ENCODE measurements at regions not wholly inside any gene's neighbourhood (a gene's known extent, or its start where the extent isn't known, plus 50 kb on each side); places are given as distances from the start of the nearest gene placed in this dataset.

DNA sequence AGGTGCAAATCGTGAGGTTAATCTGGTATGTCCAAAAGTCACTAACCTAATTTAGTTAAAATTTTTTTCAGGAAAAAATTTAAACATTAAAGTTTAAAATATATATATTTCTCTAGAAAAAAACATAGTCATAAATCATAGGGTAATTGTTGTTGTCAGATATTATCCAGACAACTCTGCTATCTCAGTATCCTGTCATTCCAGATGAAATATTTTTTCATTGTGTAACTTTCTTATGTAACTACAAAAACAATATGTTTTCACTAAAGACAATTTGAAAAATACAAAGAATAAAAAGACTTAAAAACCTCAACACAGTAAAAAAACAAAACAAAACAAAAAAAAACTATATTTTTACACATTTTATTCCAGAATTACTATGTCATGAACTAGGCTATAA is 57.6 kb downstream of the TENT5A start:
- no peak for DNase-seq (ENCODE audit: low spot score)

DNA sequence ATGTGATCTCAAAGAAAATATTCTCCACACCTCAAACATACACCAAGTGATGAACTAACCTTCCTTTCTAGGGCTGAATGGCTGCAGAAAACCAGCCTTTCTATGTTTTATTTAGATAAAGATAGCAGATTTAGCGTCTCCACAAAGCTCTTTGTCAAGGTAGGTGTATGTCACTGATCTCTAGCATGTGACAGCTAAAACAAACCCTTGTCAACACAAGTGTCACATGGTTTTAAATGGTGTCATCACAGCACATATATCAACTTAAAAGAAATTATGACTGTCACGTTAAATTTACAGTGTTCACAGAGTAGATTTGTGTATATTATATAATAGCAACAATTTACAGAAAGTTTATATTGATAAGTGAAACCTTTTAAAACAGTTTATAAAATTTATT is 58.3 kb downstream of the TENT5A start:
- no peak for DNase-seq (ENCODE audit: low spot score)

DNA sequence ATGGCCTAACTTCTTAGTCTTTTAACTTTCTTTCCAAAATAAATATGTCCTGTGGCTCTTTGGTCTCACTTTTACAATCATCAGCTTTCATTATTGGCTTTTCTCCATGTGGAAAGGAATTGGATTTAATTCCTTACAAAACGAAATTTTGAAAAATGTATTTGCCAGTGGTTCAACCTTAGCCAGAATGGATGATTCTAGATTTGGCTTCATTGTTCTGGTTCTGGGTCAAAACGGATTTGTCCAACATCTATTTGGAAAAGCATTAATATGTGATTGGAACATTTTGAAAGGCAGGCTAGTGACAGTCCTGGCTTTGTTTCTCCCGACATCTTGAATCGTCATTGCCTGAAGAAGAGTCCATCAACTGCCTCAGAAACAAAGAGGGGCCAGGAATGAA is 59.2 kb downstream of the TENT5A start:
- no peak for DNase-seq (ENCODE audit: low spot score)

DNA sequence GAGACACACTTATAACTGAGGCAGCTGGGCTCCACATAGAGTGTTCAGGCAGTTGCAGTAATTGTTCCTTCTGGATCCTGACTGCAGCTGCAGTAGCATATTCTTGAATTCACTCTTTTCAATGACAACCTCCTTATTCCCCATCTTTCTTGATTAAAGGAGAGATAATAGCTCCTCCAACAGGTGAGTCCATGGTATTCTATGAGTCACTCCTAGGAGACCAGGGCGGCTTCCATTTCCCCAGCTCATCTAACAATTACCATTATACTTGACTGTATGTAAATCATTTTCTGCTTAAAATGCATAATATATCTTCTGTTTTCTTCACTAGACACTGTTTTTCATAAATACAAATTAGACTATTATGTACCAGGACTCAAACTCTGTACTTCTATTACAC is 62.4 kb downstream of the TENT5A start:
- no peak for DNase-seq (ENCODE audit: low spot score)

DNA sequence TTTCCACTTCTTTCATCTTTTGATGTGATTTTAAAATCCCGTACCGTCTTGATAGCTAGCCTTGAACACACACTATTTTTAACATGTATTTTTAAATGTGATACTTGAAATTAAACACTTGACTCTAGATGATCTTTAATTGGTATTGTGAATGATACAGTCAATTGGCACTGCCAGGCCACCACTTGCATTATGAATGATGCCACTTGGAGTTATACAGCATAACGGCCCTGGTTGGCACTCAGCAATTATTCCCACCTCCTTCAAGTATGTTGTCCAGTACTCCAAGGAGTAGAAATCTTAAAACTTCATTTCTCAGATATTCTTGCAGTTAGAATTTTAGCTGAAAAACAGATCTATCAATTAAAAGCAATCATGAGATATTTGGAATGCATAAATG is 62.9 kb downstream of the TENT5A start:
- no peak for DNase-seq (ENCODE audit: low spot score)

DNA sequence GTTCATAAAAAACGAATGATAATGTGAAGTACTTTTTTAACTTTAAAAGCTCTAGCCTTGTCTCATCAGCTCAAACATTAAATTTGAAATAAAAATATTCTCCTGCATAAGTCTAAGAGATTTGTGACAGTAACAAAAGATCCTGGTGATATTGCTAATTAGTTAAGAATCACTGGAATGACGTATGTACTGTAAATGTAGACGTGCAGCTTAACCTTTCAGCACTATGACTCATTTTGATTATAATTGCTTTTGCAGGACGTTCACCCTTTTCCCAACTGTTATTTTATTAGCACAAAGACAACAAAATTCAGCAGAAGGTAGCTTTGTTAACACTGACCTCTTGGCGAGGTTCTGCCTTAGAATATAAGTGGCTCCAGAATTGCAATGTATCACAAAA is 68.6 kb downstream of the TENT5A start:
- DNase-seq (ENCODE audit: low spot score): no peak

DNA sequence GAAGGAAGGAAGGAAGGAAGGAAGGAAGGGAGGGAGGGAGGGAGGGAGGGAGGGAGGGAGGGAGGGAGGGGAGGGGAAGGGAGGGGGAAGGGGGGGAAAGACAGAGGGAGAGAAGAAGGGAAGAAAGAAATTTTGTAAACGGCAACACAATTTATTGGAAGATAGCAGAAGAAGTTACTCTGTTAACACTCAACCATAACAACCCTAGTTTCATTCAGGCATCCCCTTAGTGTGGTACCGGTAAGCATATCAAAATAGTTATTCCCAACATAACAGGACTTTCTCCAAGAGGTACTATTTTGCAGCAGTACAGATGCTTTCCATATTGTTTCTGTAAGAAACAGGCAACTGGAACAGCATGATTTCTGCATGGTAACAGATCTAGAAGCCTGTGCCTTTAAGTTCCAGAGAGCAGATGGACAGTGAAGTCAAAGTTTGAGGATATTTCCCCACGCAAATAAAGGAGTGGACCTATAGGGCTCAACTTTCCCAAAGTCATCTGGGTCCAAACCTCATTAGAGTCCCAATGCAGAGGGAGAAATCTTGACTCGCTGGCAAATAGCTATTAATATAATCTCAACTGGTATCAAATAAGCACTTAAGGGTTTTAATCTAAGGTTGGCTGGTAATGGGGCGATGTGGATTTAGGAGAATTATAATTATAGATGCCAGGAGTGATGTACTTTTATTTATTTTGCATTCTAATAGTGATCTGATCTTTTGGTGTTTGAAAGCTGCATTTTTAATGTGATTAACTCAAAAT is 69.4 kb downstream of the TENT5A start:
- DNase-seq (ENCODE audit: low spot score): no peak

DNA sequence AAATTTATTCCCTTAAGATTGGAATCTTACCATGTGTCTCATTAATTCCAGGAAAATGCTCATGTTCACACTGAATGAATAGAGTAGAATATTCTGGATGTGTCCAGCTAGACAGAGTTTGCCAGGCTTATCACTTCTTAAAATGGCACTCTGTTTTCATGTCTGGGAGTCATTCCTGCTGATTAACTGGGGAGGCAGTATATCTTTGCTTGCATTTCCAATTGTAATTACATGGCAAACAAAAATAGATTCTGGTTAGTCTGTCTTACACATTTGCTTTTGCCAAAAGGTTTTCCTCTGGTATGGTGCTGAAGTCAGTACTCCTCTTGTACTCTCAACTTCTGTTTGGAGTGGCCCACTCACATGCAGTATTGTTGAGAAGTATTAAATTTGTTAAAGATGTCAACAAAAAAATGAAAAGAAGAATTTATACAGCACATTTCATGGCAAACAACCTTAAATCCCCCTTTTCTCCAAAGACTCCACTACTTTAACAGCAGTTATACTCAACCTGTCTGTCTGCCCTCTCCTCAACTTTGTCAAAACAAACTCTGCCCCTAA is 70.2 kb downstream of the TENT5A start:
- DNase-seq (ENCODE audit: low spot score): no peak

DNA sequence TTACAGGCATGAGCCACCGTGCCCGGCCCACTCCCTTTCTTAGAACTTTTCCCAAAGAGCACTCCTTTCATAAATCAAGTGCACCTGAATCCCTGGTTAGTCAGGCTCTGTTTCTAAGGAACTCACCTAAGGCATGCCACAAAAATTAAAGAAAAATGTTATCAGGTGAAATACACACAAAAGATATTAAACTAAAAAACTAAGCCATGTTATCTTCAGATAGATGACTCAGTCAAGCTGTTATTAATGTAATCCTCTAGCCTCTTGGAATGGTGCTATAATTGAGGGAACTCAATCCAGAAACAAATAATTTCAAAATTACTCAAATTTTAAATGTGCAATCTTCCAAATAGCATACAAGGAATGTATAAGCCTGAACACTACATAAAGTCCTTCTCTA is 83.0 kb downstream of the TENT5A start:
- DNase-seq (ENCODE audit: low spot score): no peak

DNA sequence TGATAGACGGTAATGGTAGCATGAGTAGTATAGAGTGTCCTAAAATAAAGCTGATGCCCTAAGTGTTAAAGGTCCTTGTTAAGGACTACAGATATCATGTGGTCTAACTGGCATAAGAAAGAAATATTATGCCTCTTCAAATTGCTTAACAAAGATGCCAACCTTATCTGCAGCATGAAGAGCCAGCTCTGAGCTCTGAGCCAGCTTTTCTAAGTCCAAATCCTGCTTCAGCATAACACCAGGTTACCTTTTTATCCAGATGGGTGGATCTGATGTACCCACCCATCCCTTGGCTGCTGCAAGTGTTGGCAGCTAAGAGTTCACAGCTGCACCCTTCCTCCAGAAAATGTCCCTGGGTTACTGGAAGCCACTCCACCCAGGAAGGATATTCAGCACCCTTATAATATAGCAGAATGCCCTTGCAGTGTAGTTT is 83.8 kb downstream of the TENT5A start:
- DNase-seq (ENCODE audit: low spot score): no peak

DNA sequence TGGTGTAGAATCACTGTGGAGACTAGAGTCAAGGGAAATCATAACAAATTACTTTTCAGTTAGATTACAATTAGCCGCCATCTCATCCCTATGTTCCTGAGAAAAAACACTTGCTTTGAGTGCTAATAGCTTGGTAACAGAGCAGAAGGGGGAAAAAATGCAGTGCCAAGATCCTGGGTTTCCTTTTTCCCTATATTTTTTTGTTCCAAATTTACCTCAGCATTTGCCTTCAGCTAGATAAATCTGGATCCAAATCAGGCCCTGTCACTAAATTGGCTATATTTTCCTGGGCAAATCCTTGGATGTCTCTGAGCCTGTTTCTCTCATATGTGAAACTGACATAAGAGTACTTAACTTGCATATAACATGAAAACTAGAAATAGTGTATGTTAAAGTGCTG is 86.0 kb downstream of the TENT5A start:
- no peak for DNase-seq (ENCODE audit: low spot score)

DNA sequence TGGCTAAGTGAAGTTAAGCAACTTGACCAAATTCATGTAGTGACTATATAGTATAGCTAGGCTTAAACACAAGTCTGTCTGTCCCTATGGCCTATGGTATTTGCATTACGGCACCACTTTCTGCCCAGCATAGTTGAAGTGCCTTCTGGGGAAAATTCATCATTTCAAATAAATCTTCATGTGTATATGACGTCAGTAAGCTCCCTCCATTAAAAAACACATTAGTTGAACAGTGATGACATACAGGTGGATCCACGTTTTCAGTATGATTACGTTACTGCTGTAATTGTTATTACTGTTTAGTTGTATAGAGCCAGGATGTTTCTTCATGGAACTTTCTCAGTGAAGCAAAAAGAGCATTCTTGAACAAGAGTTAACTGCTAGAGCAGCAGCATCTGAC is 96.2 kb downstream of the TENT5A start:
- no peak for DNase-seq (ENCODE audit: low spot score)

DNA sequence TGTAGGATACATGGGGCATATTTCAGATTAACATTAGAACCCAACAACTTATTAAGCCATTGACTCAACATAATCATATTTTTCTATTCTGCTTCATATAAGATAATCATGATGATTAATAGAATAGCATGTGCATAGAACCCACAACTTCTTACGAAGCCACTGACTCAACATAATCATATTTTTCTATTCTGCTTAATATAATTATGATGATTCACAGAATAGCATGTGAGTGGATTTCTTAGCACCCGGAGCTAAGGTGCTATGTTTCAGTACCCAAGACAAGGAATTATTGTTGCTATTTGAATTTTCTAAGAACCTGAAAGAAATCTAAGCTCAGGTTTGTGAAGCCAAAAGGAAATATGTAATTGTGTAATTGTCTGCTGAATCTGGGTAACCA is 96.8 kb downstream of the TENT5A start:
- no peak for DNase-seq (ENCODE audit: low spot score)

DNA sequence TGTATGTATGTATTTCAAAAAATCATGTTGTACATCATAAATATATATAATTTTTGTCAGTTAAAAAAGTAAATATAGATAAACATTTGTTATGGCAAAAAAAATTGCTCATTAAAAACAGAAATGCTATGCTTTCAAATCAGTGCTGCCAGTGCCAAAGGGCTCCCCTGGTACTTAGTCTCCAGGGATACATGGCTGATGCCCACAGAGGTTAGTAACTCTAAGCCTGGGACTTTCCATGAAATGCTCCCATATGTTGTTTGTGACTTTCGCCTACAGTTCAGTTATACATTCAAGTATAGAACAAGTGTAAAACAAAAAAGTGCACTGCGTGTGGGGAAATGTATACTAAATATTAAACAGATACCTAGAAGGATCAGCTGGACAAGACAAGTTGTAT is 104.0 kb downstream of the TENT5A start:
- no peak for DNase-seq (ENCODE audit: low spot score)

DNA sequence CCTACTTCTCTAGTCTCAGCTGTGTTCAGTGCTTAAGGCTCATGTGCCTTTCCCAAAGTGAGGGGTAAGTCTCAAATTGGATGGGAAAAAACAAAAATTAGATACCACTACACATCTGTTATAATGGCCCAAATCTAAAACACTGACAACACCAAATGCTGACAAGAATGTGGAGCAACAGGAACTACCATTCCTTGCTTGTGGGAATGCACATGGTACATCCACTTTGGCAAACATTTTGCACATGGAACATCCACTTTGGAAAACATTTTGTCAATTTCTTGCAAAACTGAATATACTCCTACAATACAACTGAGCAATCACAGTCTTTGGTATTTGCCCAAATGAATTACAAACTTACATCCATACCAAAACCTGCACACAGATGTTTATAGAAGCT is 109.3 kb downstream of the TENT5A start:
- DNase-seq (ENCODE audit: low spot score): no peak

DNA sequence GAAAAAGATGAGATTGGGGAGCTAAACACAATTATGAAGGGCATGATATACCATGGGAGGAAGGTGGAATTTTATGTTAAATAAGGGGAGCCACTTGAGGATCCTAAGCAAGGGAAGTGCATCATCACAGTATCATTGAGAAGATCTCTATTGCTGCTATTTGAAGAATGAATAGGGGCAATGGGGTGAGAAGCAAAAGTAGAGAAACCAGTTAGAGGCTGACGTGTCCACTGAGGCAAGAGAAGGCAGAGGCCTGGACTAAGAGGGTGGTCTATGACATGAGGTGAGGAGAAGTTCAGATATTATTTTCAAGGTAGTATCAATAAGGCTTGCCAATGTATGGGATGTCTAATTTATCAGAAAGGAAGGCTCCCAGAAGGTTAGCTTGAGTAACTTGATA is 111.6 kb downstream of the TENT5A start:
- DNase-seq (ENCODE audit: low spot score): no peak

DNA sequence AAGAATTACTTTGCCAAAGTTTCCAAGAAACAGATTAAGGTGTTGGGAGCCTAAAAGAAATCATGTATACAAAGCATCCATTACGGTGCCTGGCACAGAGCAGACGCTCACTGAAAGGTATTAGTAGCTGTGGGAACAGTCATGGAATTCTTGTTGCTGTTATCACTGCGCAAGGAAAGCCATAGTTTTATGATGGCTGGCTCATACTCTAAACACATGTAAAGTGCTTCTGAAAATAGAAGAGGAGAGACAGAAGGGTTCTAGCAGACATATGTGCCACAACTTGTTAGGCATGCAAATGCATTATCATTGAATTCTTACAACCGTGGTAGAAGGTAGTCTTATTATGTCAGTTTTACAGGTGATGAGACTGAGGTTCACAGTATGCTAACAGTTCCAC is 112.4 kb downstream of the TENT5A start:
- no peak for DNase-seq (ENCODE audit: low spot score)

DNA sequence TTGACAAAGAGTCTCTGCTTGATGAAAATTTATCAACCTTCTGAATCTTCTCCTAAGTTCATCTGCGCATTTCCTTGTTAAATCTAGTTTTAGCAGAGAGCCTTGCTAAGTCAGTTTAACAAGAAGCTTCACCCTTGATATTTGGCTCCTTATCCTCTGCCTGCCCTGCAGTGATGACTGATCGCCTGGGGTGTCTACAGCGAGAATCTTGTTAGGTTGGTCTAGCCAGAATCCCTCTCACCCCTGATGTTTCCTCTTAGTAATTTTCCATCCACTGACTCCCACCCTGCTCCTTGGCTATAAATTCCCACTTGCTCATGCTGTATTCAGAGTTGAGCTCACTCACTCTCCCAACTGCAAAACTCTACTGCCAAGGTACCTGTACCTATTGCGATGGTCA is 114.1 kb downstream of the TENT5A start:
- no peak for DNase-seq (ENCODE audit: low spot score)

DNA sequence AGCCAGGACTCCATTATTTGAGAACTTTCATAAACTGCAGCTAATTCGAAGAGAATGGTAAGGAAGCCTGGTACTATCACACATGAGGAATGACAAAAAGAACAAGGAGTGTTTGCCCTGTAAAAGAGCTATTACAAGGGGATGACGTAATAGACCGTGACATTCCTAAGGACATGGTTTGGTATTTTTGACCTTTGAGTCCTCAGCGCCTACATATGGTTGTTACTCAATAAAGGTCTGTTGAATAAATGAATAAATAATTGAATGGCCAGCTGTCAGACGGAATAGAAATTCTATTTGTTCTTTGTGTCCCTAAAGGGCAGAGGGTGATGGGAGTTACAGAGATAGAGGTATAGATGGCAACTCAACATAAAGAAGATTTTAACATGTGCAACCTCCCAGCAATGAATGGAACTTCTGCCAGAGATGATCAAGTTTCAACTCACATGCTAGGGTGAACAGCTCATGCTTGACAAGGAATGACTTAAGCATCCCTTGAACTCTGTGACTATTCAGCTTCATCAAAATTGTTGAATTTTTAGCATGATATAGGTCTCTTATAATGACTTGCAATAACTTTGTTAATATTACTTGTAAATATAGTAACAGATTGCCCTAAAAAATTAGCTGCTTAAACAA is 115.4 kb downstream of the TENT5A start:
- no peak for DNase-seq (ENCODE audit: low spot score)

DNA sequence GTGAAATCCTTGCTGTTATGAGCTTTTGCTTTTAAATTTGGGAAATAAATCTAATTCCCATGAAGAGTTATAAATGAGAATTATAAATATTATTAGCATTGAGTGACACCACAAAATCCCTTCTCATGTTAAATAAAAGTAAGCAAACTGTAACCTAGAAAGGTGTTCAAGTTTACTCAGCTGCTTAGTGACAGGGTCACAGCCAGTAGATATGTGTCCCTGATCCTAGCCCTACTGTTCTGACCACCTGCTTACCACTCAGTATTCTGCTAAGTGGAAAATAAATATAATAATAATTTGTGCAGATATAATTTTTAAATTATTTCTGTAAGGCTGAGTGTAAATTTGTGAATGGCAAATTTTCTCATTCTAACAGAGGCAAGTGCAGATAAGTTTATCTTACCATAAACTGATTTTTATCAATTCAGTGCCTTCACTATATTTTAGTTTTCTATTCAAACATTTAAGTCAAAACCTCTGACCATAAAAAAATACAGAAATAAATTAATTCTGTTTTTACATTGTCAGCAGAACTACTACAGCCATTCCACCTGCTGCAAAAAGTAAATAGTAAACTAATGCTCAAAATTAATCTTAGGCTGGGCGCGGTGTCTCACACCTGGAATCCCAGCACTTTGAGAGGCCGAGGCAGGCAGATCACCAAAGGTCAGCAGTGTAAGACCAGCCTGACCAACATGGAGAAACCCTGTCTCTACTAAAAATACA is 118.2 kb downstream of the TENT5A start:
- no peak for DNase-seq (ENCODE audit: low spot score)

DNA sequence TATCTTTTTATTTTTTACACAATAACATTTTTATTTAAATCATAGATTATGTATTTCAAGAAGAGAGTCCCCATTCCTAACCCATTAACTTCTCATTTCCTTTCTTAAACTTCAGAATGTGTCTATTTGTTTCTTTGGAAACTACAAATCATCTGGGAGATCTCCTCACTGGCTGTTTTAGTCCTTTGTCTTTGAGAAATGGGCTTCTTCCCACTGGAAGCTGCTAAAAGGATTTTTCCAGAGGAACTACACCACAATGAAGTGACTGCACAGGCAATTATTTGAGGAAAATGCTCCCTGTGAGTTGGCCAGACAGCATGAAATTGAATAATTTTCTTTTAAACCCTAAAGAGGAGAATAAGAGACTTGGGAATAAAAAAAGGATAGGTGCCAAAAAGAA is 119.1 kb downstream of the TENT5A start:
- DNase-seq (ENCODE audit: low spot score): no peak

DNA sequence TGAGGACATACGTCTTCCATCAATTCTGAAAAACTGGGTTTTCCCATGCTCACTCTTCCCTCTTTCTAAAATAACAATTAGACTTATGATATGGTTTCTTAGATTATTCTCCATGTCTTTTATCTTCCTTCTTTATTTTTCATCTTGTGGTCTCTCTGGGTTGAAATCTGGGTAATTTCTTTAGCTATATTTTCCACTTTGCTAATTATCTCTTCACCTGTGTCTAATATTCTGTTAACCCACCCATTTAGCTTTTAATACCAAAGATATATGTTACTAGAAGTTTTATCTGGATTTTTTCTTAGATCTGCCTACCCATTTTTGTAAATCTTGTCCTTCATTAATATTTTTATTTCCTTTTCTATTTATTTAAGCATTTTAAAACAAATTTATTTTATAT is 121.8 kb downstream of the TENT5A start:
- DNase-seq (ENCODE audit: low spot score): no peak

DNA sequence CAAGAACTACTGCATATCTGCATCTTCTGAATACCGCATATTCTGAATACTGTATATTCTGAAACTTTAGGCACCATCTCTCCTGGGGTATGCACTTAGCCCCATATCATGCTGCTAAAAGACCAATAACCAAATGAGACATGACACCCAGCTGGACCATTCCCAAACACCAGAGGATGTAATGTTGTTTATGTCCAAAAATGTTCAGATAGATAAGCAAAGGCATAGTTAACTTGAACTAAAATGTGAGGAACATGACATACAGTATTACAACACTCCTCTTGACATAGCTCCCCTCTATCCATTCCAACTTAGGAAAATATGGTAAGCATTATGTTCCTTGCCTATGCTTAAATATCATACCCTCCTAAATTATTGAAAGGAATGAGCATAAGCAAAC is 127.3 kb downstream of the TENT5A start:
- DNase-seq (ENCODE audit: low spot score): no peak

Measured in SW480 (cell line).